GM12878 (cell line): ENCODE measurements at regions not wholly inside any gene's neighbourhood (a gene's known extent, or its start where the extent isn't known, plus 50 kb on each side); places are given as distances from the start of the nearest gene placed in this dataset.

ENCODE experiments used
- ATAC-seq: fragments of 200-7000 bp; cut with Tn5 transposase; 3 replicates; pipeline ENCODE4 v1.9.1; 2020; ENCODE audit warnings: mild to moderate bottlenecking, moderate library complexity
- BruUV-seq: library from RNA; stranded (reverse); fragments of 400-500 nt; replicated peaks from 2 replicates; lab custom pipeline; 2021; lab: Mats Ljungman, UMichigan
- CTCF ChIA-PET: fragments of 300-600 bp; sonication (Branson Sonifier 250); formaldehyde crosslinking; extraction: SDS; loops from one replicate; lab custom pipeline; 2021; ENCODE audit warnings: inconsistent platforms; lab: Yijun Ruan, JAX
- POLR2A ChIA-PET: fragments of 350-600 bp; formaldehyde crosslinking; extraction: SDS; loops from one replicate; lab custom pipeline; 2021; ENCODE audit warnings: inconsistent platforms; lab: Charles Lee
- RAD21 ChIA-PET: fragments of 300-600 bp; sonication (Branson Sonifier 250); formaldehyde crosslinking; loops from one replicate; lab custom pipeline; 2023; ENCODE audit warnings: antibody characterized with exemption; ENCODE audit not compliant: unreplicated experiment; lab: Charles Lee
- SMC1A ChIA-PET: fragments of 300-600 bp; sonication (Branson Sonifier 250); formaldehyde crosslinking; loops from one replicate; lab custom pipeline; 2023; ENCODE audit not compliant: unreplicated experiment, uncharacterized antibody; lab: Charles Lee
- DNase-seq: peaks from one replicate; pipeline ENCODE4 v3.0.0-alpha.2; 2011; ENCODE audit warnings: low read depth, low spot score
- FAIRE-seq: peaks from 3 replicates; lab custom pipeline; 2011; peaks lifted over from hg19 to GRCh38; lab: Jason Lieb, UNC
- H2AFZ ChIP-seq: 2 replicates; pipeline ENCODE4 v1.6.0; 2011; ENCODE audit warnings: low read depth, low read length, control low read depth; ENCODE audit not compliant: control insufficient read depth
- H3K27ac ChIP-seq: 2 replicates; pipeline ENCODE4 v1.5.1; 2011; ENCODE audit warnings: control low read depth; ENCODE audit not compliant: control insufficient read depth, insufficient read depth
- H3K27me3 ChIP-seq, 2 experiments: replicated peaks in 1 of 2; 2 replicates each; pipeline versions ENCODE4 v1.6.0 to v1.6.1; 2011; ENCODE audit warnings: low read length in 1 of 2; ENCODE audit not compliant: control insufficient read depth in 2 of 2, insufficient read depth in 2 of 2
- H3K36me3 ChIP-seq, 2 experiments: 2 replicates each; pipeline ENCODE4 v1.5.1; 2011; ENCODE audit warnings: low read length in 1 of 2; ENCODE audit not compliant: control insufficient read depth in 2 of 2, insufficient read depth in 2 of 2
- H3K4me1 ChIP-seq: 2 replicates; pipeline ENCODE4 v1.6.1; 2011; ENCODE audit warnings: mild to moderate bottlenecking, low read length, moderate library complexity, mixed read lengths; ENCODE audit not compliant: control insufficient read depth, insufficient read depth
- H3K4me2 ChIP-seq: 2 replicates; pipeline ENCODE4 v1.6.0; 2011; ENCODE audit warnings: control low read depth; ENCODE audit not compliant: control insufficient read depth, insufficient read depth
- H3K4me3 ChIP-seq: fragments of 200-600 bp; sonication (generic); 2 replicates; pipeline ENCODE4 v1.5.1; 2016
- H3K79me2 ChIP-seq: 2 replicates; pipeline ENCODE4 v1.6.0; 2011; ENCODE audit warnings: low read length; ENCODE audit not compliant: control insufficient read depth, insufficient read depth
- H3K9ac ChIP-seq: 2 replicates; pipeline ENCODE4 v1.8.0; 2011; ENCODE audit warnings: low read length, control low read depth, mixed read lengths; ENCODE audit not compliant: control insufficient read depth, insufficient read depth
- H3K9me3 ChIP-seq: replicated peaks from 3 replicates; pipeline ENCODE4 v1.5.1; 2011; ENCODE audit warnings: mild to moderate bottlenecking, low read length; ENCODE audit not compliant: control insufficient read depth, insufficient read depth
- H4K20me1 ChIP-seq: 2 replicates; pipeline ENCODE4 v1.6.0; 2011; ENCODE audit not compliant: control insufficient read depth, insufficient read depth
- E2F4 ChIP-seq: IDR thresholded peaks from 2 replicates; pipeline ENCODE4 v1.6.1; 2012; ENCODE audit warnings: low read depth, low read length, improper control_type of control experiment
- MEF2B ChIP-seq: fragments of 450-650 bp; IDR thresholded peaks from 2 replicates; pipeline ENCODE4 v1.6.1; 2018; ENCODE audit warnings: mild to moderate bottlenecking, moderate library complexity; ENCODE audit not compliant: partially characterized antibody, poor library complexity, severe bottlenecking
- SPI1 ChIP-seq: IDR thresholded peaks from 2 replicates; pipeline ENCODE4 v1.6.1; 2011; ENCODE audit warnings: low read depth, mild to moderate bottlenecking, low read length, moderate library complexity, borderline replicate concordance; ENCODE audit not compliant: insufficient read depth
- ZNF207 ChIP-seq: fragments of 450-650 bp; IDR thresholded peaks from 2 replicates; pipeline ENCODE4 v1.6.1; 2014; ENCODE audit warnings: antibody characterized with exemption, mild to moderate bottlenecking, borderline replicate concordance
- WGBS: methylation state at CpG from one replicate; pipeline ENCODE4 v1.1.6; 2016; ENCODE audit warnings: low lambda C conversion rate; ENCODE audit not compliant: insufficient replicate concordance, insufficient coverage; ENCODE audit errors: missing lambda C conversion rate; 5-methylcytosine and 5-hydroxymethylcytosine counted together
- in situ Hi-C: fragments of 300-500 bp; cut with MboI; formaldehyde crosslinking; loops from 9 replicates; pipeline ENCODE4 v1.14.3; 2018; ENCODE audit warnings: mixed read lengths
- intact Hi-C: fragments of 100-400 bp; cut with micrococcal nuclease; formaldehyde crosslinking; loops from one replicate; pipeline ENCODE4 v1.14.2; 2022; ENCODE audit not compliant: unreplicated experiment

- CTCF ChIA-PET: interaction anchor here (1.0 to 2.3 kb wide), 4 partner anchors 15 to 148 kb away, joined by 3 to 7 read pairs (median 4); no protein-coding TSS in a partner anchor
- no TSS peak for BruUV-seq
- ATAC-seq (peak; percentile 73), FAIRE-seq (no peak), DNase-seq (no peak)
- TF ChIP-seq E2F4 (no peak), SPI1 (peak; percentile 81), MEF2B (peak; percentile 8), ZNF207 (no peak)
- Histone ChIP-seq H3K36me3 (no peaks in the 10 kb centered on the region), H4K20me1 (no peaks in the 10 kb centered on the region), H3K4me1 (peaks cover 22% of the 10 kb centered on the region), H2AFZ (peak overlapping the region; percentile 33; the same call in 1 of the 2 replicates), H3K9ac (no peak overlapping the region), H3K27me3 (no peaks in the 10 kb centered on the region), H3K27ac (no peak overlapping the region), H3K4me3 (no peak overlapping the region), H3K79me2 (no peaks in the 10 kb centered on the region), H3K4me2 (0 out of 2 replicates have a peak overlapping the region, but pooled peaks have one; percentile 38), H3K9me3 (no peaks in the 10 kb centered on the region)
- POLR2A ChIA-PET: no interaction called here
- WGBS: 36% methylated on average over 13 of the region's 13 CpGs
- SMC1A ChIA-PET: interaction anchor here (0.8 to 2.0 kb wide), 3 partner anchors 145 to 146 kb away, joined by 3 to 5 read pairs (median 5); no protein-coding TSS in a partner anchor
- intact Hi-C loops: loop anchor here (5.0 kb wide), 2 partner anchors 97 to 148 kb away; no protein-coding TSS in a partner anchor
- in situ Hi-C loops: no loop called here
- RAD21 ChIA-PET: interaction anchor here (0.7 to 2.2 kb wide), 5 partner anchors 14 to 146 kb away, joined by 3 to 7 read pairs (median 3); no protein-coding TSS in a partner anchor
These were observed 116.0 kb upstream of the PCGF5 start for GRCh38 chr10:91104193-91105041.
